H9 (cell line): ENCODE measurements at regions not wholly inside any gene's neighbourhood (a gene's known extent, or its start where the extent isn't known, plus 50 kb on each side); places are given as distances from the start of the nearest gene placed in this dataset.

Source experiments
- DNase-seq: peaks from one replicate; pipeline ENCODE4 v3.0.0-alpha.2; 2017
- H2AFZ ChIP-seq: one replicate; pipeline ENCODE4 v1.6.1; 2013; ENCODE audit warnings: mild to moderate bottlenecking, low read length, control low read depth, moderate library complexity
- H2AK5ac ChIP-seq: 2 replicates; pipeline ENCODE4 v1.6.1; 2013; ENCODE audit warnings: low read length, control low read depth, mixed read lengths; ENCODE audit not compliant: insufficient read length
- H2BK120ac ChIP-seq: one replicate; pipeline ENCODE4 v1.6.1; 2013; ENCODE audit warnings: low read depth, mild to moderate bottlenecking, low read length, control low read depth, inconsistent platforms; ENCODE audit not compliant: poor library complexity, severe bottlenecking
- H2BK12ac ChIP-seq: 2 replicates; pipeline ENCODE4 v1.6.1; 2013; ENCODE audit warnings: low read length, control low read depth, mixed read lengths, low read depth; ENCODE audit not compliant: insufficient read length
- H2BK15ac ChIP-seq: 2 replicates; pipeline ENCODE4 v1.6.1; 2013; ENCODE audit warnings: low read depth, low read length, control low read depth
- H2BK20ac ChIP-seq: one replicate; pipeline ENCODE4 v1.6.1; 2013; ENCODE audit warnings: low read depth, mild to moderate bottlenecking, low read length, control low read depth, inconsistent platforms; ENCODE audit not compliant: poor library complexity, severe bottlenecking
- H2BK5ac ChIP-seq: 2 replicates; pipeline ENCODE4 v1.6.1; 2013; ENCODE audit warnings: low read length, control low read depth, mixed read lengths; ENCODE audit not compliant: insufficient read length
- H3K14ac ChIP-seq: 2 replicates; pipeline ENCODE4 v1.6.1; 2013; ENCODE audit warnings: low read length, control low read depth; ENCODE audit not compliant: insufficient read depth
- H3K18ac ChIP-seq: 2 replicates; pipeline ENCODE4 v1.6.1; 2013; ENCODE audit warnings: low read depth, mild to moderate bottlenecking, mixed read lengths, low read length, control low read depth; ENCODE audit not compliant: insufficient read length
- H3K23ac ChIP-seq: 2 replicates; pipeline ENCODE4 v1.6.1; 2013; ENCODE audit warnings: low read length, control low read depth, mixed read lengths, low read depth; ENCODE audit not compliant: insufficient read length
- H3K23me2 ChIP-seq: 2 replicates; pipeline ENCODE4 v1.6.1; 2013; ENCODE audit warnings: low read depth, mild to moderate bottlenecking, mixed read lengths, low read length, control low read depth; ENCODE audit not compliant: insufficient read length, poor library complexity, severe bottlenecking
- H3K27ac ChIP-seq: 2 replicates; pipeline ENCODE4 v1.5.1; 2013; ENCODE audit warnings: low read length, control low read depth, mixed read lengths, low read depth; ENCODE audit not compliant: insufficient read length
- H3K27me3 ChIP-seq: 2 replicates; pipeline ENCODE4 v1.6.1; 2013; ENCODE audit warnings: low read length, control low read depth, inconsistent platforms; ENCODE audit not compliant: insufficient read depth
- H3K4ac ChIP-seq: 2 replicates; pipeline ENCODE4 v1.6.1; 2013; ENCODE audit warnings: low read depth, mild to moderate bottlenecking, control low read depth, inconsistent platforms, low read length, moderate library complexity
- H3K4me1 ChIP-seq: 2 replicates; pipeline ENCODE4 v1.6.1; 2013; ENCODE audit warnings: low read length, control low read depth, inconsistent platforms; ENCODE audit not compliant: insufficient read depth
- H3K4me2 ChIP-seq: 2 replicates; pipeline ENCODE4 v1.6.1; 2013; ENCODE audit warnings: low read length, control low read depth, mixed read lengths; ENCODE audit not compliant: insufficient read length, insufficient read depth
- H3K56ac ChIP-seq: 2 replicates; pipeline ENCODE4 v1.6.1; 2013; ENCODE audit warnings: low read depth, mild to moderate bottlenecking, mixed read lengths, low read length, control low read depth; ENCODE audit not compliant: insufficient read length
- H3K79me1 ChIP-seq: 2 replicates; pipeline ENCODE4 v1.6.1; 2013; ENCODE audit warnings: low read depth, mild to moderate bottlenecking, moderate library complexity, low read length, control low read depth, inconsistent platforms; ENCODE audit not compliant: insufficient read depth, poor library complexity, severe bottlenecking
- H3K79me2 ChIP-seq: 2 replicates; pipeline ENCODE4 v1.6.1; 2013; ENCODE audit warnings: low read length, control low read depth, inconsistent platforms; ENCODE audit not compliant: insufficient read depth
- H3K9ac ChIP-seq: 2 replicates; pipeline ENCODE4 v1.6.1; 2013; ENCODE audit warnings: low read length, control low read depth, mixed read lengths; ENCODE audit not compliant: insufficient read length; ENCODE audit errors: extremely low read depth
- H3K9me3 ChIP-seq: one replicate; pipeline ENCODE4 v1.6.1; 2013; ENCODE audit warnings: low read depth, low read length, inconsistent platforms; ENCODE audit not compliant: control insufficient read depth
- H3T11ph ChIP-seq: one replicate; pipeline ENCODE4 v1.6.1; 2013; ENCODE audit warnings: mild to moderate bottlenecking, low read length, control low read depth, inconsistent platforms
- H4K20me1 ChIP-seq: one replicate; pipeline ENCODE4 v1.6.1; 2013; ENCODE audit not compliant: control insufficient read depth, insufficient read length, insufficient read depth
- H4K5ac ChIP-seq: 2 replicates; pipeline ENCODE4 v1.6.1; 2013; ENCODE audit warnings: low read depth, mild to moderate bottlenecking, mixed read lengths, low read length, control low read depth; ENCODE audit not compliant: insufficient read length
- H4K8ac ChIP-seq: replicated peaks from 2 replicates; pipeline ENCODE4 v1.6.1; 2013; ENCODE audit warnings: low read length, control low read depth, mixed read lengths, low read depth; ENCODE audit not compliant: insufficient read length
- H4K91ac ChIP-seq: 2 replicates; pipeline ENCODE4 v1.6.1; 2013; ENCODE audit warnings: low read depth, mild to moderate bottlenecking, moderate library complexity, mixed read lengths, low read length, control low read depth; ENCODE audit not compliant: insufficient read length
- H3K27ac Mint-ChIP-seq, 3 experiments: 2 replicates in 2 of 3; 3 replicates in 1 of 3; pipeline ENCODE4 v1.8.0; 2020 to 2021; ENCODE audit warnings: mixed read lengths in 3 of 3, mild to moderate bottlenecking in 1 of 3, moderate library complexity in 1 of 3
- H3K27me3 Mint-ChIP-seq: 2 replicates; pipeline ENCODE4 v1.8.0; 2021; ENCODE audit warnings: low read depth, mild to moderate bottlenecking, moderate library complexity, mixed read lengths
- H3K36me3 Mint-ChIP-seq, 3 experiments: 2 replicates in 2 of 3; 3 replicates in 1 of 3; pipeline ENCODE4 v1.8.0; 2020 to 2021; ENCODE audit warnings: low read depth in 3 of 3, mixed read lengths in 3 of 3; ENCODE audit not compliant: insufficient read depth in 1 of 3
- H3K4me1 Mint-ChIP-seq, 2 experiments: 2 replicates each; pipeline ENCODE4 v1.8.0; 2020; ENCODE audit warnings: mixed read lengths in 2 of 2
- H3K4me3 Mint-ChIP-seq, 2 experiments: 2 replicates in 1 of 2; 3 replicates in 1 of 2; pipeline ENCODE4 v1.8.0; 2020 to 2021; ENCODE audit warnings: mild to moderate bottlenecking in 2 of 2, mixed read lengths in 2 of 2, moderate library complexity in 1 of 2
- H3K9me3 Mint-ChIP-seq, 2 experiments: 2 replicates in 1 of 2; 3 replicates in 1 of 2; pipeline ENCODE4 v1.8.0; 2020; ENCODE audit warnings: mild to moderate bottlenecking in 2 of 2, mixed read lengths in 2 of 2, moderate library complexity in 1 of 2
- CTCF ChIP-seq: fragments of 200-600 bp; sonication (generic); conservative IDR thresholded peaks from 3 replicates; pipeline ENCODE4 v1.8.0; 2021; ENCODE audit warnings: antibody characterized with exemption, mild to moderate bottlenecking
- WGBS: extraction: QIAGEN DNeasy Blood & Tissue Kit; methylation state at CpG from one replicate; pipeline ENCODE4 v1.1.7; 2013; ENCODE audit warnings: missing lambda C conversion rate, low lambda C conversion rate, mixed read lengths; ENCODE audit not compliant: insufficient read length; ENCODE audit errors: extremely low coverage; 5-methylcytosine and 5-hydroxymethylcytosine counted together

- no peaks in the 10 kb centered on the region for H3K23me2 ChIP-seq
- no peaks in the 10 kb centered on the region for H3K4me1 Mint-ChIP-seq
- H3K79me2 ChIP-seq = no peaks in the 10 kb centered on the region
- no peak overlapping the region for H2BK120ac ChIP-seq
- no peak overlapping the region for H2BK5ac ChIP-seq
- H3K4me2 ChIP-seq = no peak overlapping the region
- H3K4ac ChIP-seq = no peak overlapping the region
- no peak overlapping the region for H3K14ac ChIP-seq
- no peaks in the 10 kb centered on the region for H3K79me1 ChIP-seq
- no peak for DNase-seq
- TF ChIP-seq CTCF = no peak
- no peak overlapping the region for H3K27ac ChIP-seq
- H3K27me3 Mint-ChIP-seq = no peaks in the 10 kb centered on the region
- no peak overlapping the region for H3K56ac ChIP-seq
- H3K27me3 ChIP-seq = no peaks in the 10 kb centered on the region
- WGBS = no CpG with 5 or more reads among the region's 1 CpG
- no peak overlapping the region for H2BK20ac ChIP-seq
- no peak overlapping the region for H3K4me3 Mint-ChIP-seq
- H2AK5ac ChIP-seq = no peak overlapping the region
- H3K36me3 Mint-ChIP-seq = no peaks in the 10 kb centered on the region
- H3K9ac ChIP-seq = no peak overlapping the region
- no peak overlapping the region for H4K91ac ChIP-seq
- H3K9me3 Mint-ChIP-seq = no peaks in the 10 kb centered on the region
- H4K20me1 ChIP-seq = no peaks in the 10 kb centered on the region
- no peak overlapping the region for H4K8ac ChIP-seq
- H2AFZ ChIP-seq = no peak overlapping the region
- no peak overlapping the region for H3K18ac ChIP-seq
- H3K9me3 ChIP-seq = no peaks in the 10 kb centered on the region
- no peaks in the 10 kb centered on the region for H3K4me1 ChIP-seq
- no peak overlapping the region for H3K27ac Mint-ChIP-seq
- H4K5ac ChIP-seq = no peak overlapping the region
- no peak overlapping the region for H3K23ac ChIP-seq
- no peak overlapping the region for H2BK15ac ChIP-seq
- H3T11ph ChIP-seq = no peak overlapping the region
- H2BK12ac ChIP-seq = no peak overlapping the region
Measured at GRCh38 chr9:109945573-109945972, 165.6 kb downstream of the PALM2AKAP2 start.
